ENCODE measurements at regions not wholly inside any gene's neighbourhood (a gene's known extent, or its start where the extent isn't known, plus 50 kb on each side); places are given as distances from the start of the nearest gene placed in this dataset.
A peak's percentile ranks its signal among the peaks of the same experiment; 100 is the strongest.

GRCh38 chr1:115492019-115492595 is 149.7 kb upstream of the VANGL1 start:
- no peak for DNase-seq

GRCh38 chr1:115491298-115492018 is 150.3 kb upstream of the VANGL1 start:
- peak in 1 of 3 donors; percentile 59 for DNase-seq

- no peak for DNase-seq
Observed at GRCh38 chr1:115479055-115479482, 141.0 kb upstream of the NGF start.

GRCh38 chr1:115477071-115477470 is 139.0 kb upstream of the NGF start:
- DNase-seq: no peak

- no peak for DNase-seq
Observed at GRCh38 chr1:115476616-115477015, 138.6 kb upstream of the NGF start.

- DNase-seq: no peak
Observed at GRCh38 chr1:115475901-115476300, 137.9 kb upstream of the NGF start.

- DNase-seq: no peak
Observed at GRCh38 chr1:115475252-115475651, 137.2 kb upstream of the NGF start.

- DNase-seq: no peak
Observed at GRCh38 chr1:115473986-115474565, 136.0 kb upstream of the NGF start.

- peak in 2 of 3 donors; percentile 45 to 46 for DNase-seq
Observed at GRCh38 chr1:115469703-115470476, 131.8 kb upstream of the NGF start.

- DNase-seq: no peak
Observed at GRCh38 chr1:115467790-115468189, 129.7 kb upstream of the NGF start.

- DNase-seq: no peak
Observed at GRCh38 chr1:115467196-115467595, 129.1 kb upstream of the NGF start.

GRCh38 chr1:115466433-115466832 is 128.4 kb upstream of the NGF start:
- no peak for DNase-seq

GRCh38 chr1:115465802-115466363 is 127.8 kb upstream of the NGF start:
- no peak for DNase-seq

GRCh38 chr1:115463347-115463746 is 125.3 kb upstream of the NGF start:
- no peak for DNase-seq

GRCh38 chr1:115462566-115463076 is 124.6 kb upstream of the NGF start:
- DNase-seq: no peak

GRCh38 chr1:115461526-115461925 is 123.5 kb upstream of the NGF start:
- DNase-seq: no peak

GRCh38 chr1:115459161-115459560 is 121.1 kb upstream of the NGF start:
- DNase-seq: no peak

GRCh38 chr1:115458426-115459114 is 120.5 kb upstream of the NGF start:
- DNase-seq: no peak

GRCh38 chr1:115457289-115457688 is 119.2 kb upstream of the NGF start:
- DNase-seq: no peak

- peak in 1 of 3 donors; percentile 27 for DNase-seq
Observed at GRCh38 chr1:115456441-115456961, 118.5 kb upstream of the NGF start.
